ENCODE measurements at regions not wholly inside any gene's neighbourhood (a gene's known extent, or its start where the extent isn't known, plus 50 kb on each side); places are given as distances from the start of the nearest gene placed in this dataset.

DNA sequence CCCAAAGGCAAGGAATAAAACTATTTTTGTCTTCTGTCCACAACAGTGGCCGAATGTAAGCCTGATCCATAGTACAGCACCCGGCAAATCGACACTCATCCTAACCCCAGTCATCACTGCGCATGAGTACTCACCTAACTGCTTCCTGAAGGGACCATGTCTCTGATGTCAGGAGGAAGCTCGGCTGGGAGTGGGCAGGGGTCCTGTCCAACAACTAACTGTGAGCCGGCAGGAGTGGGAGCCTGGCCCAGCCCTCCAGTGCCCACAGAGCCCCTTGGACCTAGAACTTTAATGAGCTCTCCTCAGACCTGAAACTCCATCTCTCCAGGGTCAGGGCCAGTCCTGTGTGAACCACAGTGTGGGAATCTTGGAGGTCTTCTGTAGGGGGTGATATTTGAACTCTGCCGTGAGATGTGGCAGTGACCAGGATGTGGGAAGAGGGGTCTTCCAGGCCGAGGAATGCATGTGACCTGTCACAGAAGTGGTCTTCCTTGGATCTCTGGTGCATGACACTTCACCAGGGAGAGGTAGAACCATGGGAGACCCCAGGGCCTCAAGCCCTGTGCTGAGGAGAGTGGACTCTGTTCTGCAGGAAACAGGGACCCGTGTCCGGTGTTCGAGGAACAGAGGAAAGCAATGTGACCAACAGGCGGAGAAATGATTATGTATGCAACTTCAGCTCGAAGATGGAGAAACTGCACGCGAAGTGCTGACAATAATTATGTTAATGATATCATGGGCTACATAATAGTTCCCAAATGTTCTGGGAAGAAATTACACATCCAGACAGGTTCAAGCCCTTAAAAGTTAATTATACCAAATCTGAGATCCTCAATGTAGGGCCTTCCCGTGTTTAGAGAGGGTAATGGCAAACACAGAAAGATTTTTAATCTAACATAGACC, 240.1 kb upstream of the HDAC4 start:
- Mint-ChIP-seq H3K27ac (no peak overlapping the region; the same call in 1 of the 2 replicates), H3K4me1 (no peaks in the 10 kb centered on the region), H3K27me3 (ENCODE audit: insufficient read depth, low read depth, poor library complexity) (peaks cover 7% of the 10 kb centered on the region), H3K36me3 (ENCODE audit: low read depth) (peaks cover 2% of the 10 kb centered on the region; the same call in 2 of the 3 replicates), H3K4me3 (no peak overlapping the region), H3K9me3 (peaks cover 11% of the 10 kb centered on the region)
- H3K4me1 ChIP-seq (ENCODE audit: insufficient read depth) = no peaks in the 10 kb centered on the region
- H3K36me3 ChIP-seq (ENCODE audit: insufficient read depth) = no peaks in the 10 kb centered on the region
- DNase-seq (ENCODE audit: low spot score) (no peak), ATAC-seq (no peak)
- no peaks in the 10 kb centered on the region for H3K27me3 ChIP-seq (ENCODE audit: insufficient read depth)
- H3K4me3 ChIP-seq = no peak overlapping the region
- H3F3A ChIP-seq (replicated peaks; ENCODE audit: low read depth) = no peaks in the 10 kb centered on the region
- H2AFZ ChIP-seq = no peak overlapping the region
- no peaks in the 10 kb centered on the region for H3K9me2 ChIP-seq (ENCODE audit: insufficient read depth)
- H3K4me2 ChIP-seq = no peak overlapping the region
- TF ChIP-seq ZNF331 (CRISPR knock-in tag; IDR thresholded peaks at IDR 0.05; ENCODE audit: low read depth) (no peak), EZH2phosphoT487 (IDR thresholded peaks at IDR 0.05; ENCODE audit: unreplicated experiment) (no peak), STAT1 (IDR thresholded peaks at IDR 0.05; ENCODE audit: unreplicated experiment) (no peak), POLR2AphosphoS5 (IDR thresholded peaks at IDR 0.05; ENCODE audit: low read depth) (no peak)
- TF ChIP-seq, protein P1, sequence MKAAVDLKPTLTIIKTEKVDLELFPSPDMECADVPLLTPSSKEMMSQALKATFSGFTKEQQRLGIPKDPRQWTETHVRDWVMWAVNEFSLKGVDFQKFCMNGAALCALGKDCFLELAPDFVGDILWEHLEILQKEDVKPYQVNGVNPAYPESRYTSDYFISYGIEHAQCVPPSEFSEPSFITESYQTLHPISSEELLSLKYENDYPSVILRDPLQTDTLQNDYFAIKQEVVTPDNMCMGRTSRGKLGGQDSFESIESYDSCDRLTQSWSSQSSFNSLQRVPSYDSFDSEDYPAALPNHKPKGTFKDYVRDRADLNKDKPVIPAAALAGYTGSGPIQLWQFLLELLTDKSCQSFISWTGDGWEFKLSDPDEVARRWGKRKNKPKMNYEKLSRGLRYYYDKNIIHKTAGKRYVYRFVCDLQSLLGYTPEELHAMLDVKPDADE (IDR thresholded peaks at IDR 0.05) = no peak
- no peaks in the 10 kb centered on the region for H3K79me2 ChIP-seq (replicated peaks; ENCODE audit: insufficient read depth)
- H4K20me1 ChIP-seq (replicated peaks; ENCODE audit: insufficient read depth) = no peaks in the 10 kb centered on the region
- H3K27ac ChIP-seq (ENCODE audit: low read depth) = no peak overlapping the region

DNA sequence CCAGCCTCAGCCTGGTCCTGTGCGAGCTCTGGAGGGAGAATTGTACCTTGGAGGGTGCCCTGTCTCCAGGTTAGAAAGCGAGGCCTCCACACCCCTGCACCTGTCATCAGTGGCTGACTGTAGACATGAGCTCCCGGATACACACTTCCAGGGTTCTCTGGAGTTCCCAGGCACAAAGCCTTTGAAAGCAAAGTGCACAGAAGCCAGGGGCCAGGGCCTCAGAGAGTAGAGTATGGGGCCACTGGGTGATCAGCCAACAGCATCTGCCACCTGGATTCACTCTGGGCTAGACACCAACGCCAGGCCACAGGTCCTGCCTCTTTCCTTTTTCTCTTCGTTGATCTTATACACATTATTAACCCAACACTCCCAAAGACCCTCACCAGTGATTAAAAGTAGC, 239.4 kb upstream of the HDAC4 start:
- Mint-ChIP-seq H3K4me1 (no peaks in the 10 kb centered on the region), H3K4me3 (no peak overlapping the region), H3K27ac (no peak overlapping the region; the same call in 1 of the 2 replicates), H3K9me3 (peaks cover 14% of the 10 kb centered on the region), H3K27me3 (ENCODE audit: insufficient read depth, low read depth, poor library complexity) (peaks cover 7% of the 10 kb centered on the region), H3K36me3 (ENCODE audit: low read depth) (peaks cover 2% of the 10 kb centered on the region; the same call in 2 of the 3 replicates)
- Histone ChIP-seq H3K4me2 (no peak overlapping the region), H3K36me3 (ENCODE audit: insufficient read depth) (no peaks in the 10 kb centered on the region), H3K4me3 (no peak overlapping the region), H2AFZ (no peak overlapping the region), H3K4me1 (ENCODE audit: insufficient read depth) (no peaks in the 10 kb centered on the region), H3K9me2 (ENCODE audit: insufficient read depth) (no peaks in the 10 kb centered on the region), H3K27me3 (ENCODE audit: insufficient read depth) (no peaks in the 10 kb centered on the region), H3F3A (replicated peaks; ENCODE audit: low read depth) (no peaks in the 10 kb centered on the region), H4K20me1 (replicated peaks; ENCODE audit: insufficient read depth) (no peaks in the 10 kb centered on the region), H3K79me2 (replicated peaks; ENCODE audit: insufficient read depth) (no peaks in the 10 kb centered on the region), H3K27ac (ENCODE audit: low read depth) (no peak overlapping the region)
- ATAC-seq (no peak), DNase-seq (ENCODE audit: low spot score) (no peak)
- no peak for TF ChIP-seq NANOG (IDR thresholded peaks at IDR 0.05; ENCODE audit: borderline replicate concordance)

DNA sequence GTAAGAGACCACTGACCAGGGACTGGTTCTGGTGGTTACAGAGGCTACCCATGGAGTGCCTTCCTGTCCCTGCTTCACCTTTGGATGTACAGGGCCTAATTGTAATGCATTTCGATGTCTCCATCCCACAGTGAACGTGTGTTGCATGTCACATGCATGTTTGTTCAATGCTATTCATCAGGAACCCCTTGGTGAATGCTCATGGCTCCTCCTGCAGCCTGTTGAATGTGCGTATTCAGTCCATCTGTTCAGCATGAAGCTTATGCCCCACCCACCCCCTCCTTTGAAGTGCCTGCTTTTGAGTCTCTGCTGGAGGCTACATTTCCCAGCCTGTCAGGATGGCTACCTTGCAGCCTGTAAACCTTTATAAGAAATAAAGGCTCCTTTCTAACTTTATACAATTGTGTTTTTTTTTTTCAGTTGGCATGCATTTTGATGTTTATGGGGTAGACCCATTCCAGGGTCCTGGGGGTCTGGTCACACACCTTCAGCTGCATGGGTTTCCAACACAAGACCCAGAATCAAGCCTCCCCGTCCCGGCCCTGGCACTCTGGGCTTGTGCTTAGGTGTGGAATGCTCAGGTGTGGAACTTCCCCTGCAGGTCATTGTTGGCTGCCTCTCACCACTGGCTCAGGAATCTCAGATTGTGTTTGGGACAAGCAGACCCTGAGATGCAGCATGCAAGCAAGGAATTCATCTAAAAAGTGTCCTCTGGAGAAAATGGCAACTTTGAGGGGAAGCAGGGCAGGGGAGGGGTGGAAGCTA, 238.8 kb upstream of the HDAC4 start:
- no peaks in the 10 kb centered on the region for H3K36me3 ChIP-seq (ENCODE audit: insufficient read depth)
- no peaks in the 10 kb centered on the region for H3K27me3 ChIP-seq (ENCODE audit: insufficient read depth)
- no peaks in the 10 kb centered on the region for H3K4me1 ChIP-seq (ENCODE audit: insufficient read depth)
- Mint-ChIP-seq H3K4me3 (no peak overlapping the region), H3K4me1 (no peaks in the 10 kb centered on the region), H3K36me3 (ENCODE audit: low read depth) (no peaks in the 10 kb centered on the region), H3K9me3 (peaks cover 12% of the 10 kb centered on the region), H3K27me3 (ENCODE audit: insufficient read depth, low read depth, poor library complexity) (peaks cover 7% of the 10 kb centered on the region), H3K27ac (no peak overlapping the region)
- H4K20me1 ChIP-seq (replicated peaks; ENCODE audit: insufficient read depth) = no peaks in the 10 kb centered on the region
- no peak overlapping the region for H3K4me3 ChIP-seq
- TF ChIP-seq, protein P2, sequence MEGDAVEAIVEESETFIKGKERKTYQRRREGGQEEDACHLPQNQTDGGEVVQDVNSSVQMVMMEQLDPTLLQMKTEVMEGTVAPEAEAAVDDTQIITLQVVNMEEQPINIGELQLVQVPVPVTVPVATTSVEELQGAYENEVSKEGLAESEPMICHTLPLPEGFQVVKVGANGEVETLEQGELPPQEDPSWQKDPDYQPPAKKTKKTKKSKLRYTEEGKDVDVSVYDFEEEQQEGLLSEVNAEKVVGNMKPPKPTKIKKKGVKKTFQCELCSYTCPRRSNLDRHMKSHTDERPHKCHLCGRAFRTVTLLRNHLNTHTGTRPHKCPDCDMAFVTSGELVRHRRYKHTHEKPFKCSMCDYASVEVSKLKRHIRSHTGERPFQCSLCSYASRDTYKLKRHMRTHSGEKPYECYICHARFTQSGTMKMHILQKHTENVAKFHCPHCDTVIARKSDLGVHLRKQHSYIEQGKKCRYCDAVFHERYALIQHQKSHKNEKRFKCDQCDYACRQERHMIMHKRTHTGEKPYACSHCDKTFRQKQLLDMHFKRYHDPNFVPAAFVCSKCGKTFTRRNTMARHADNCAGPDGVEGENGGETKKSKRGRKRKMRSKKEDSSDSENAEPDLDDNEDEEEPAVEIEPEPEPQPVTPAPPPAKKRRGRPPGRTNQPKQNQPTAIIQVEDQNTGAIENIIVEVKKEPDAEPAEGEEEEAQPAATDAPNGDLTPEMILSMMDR (conservative IDR thresholded peaks at IDR 0.05; ENCODE audit: low read depth in 2 of 2) = no peak
- H3K9me2 ChIP-seq (ENCODE audit: insufficient read depth) = no peaks in the 10 kb centered on the region
- ATAC-seq = no peak
- H3K79me2 ChIP-seq (replicated peaks; ENCODE audit: insufficient read depth) = no peaks in the 10 kb centered on the region
- DNase-seq (ENCODE audit: low spot score) = no peak
- H3K27ac ChIP-seq (ENCODE audit: low read depth) = no peak overlapping the region
- H2AFZ ChIP-seq = no peak overlapping the region
- no peaks in the 10 kb centered on the region for H3F3A ChIP-seq (replicated peaks; ENCODE audit: low read depth)
- no peak overlapping the region for H3K4me2 ChIP-seq
